Adrenal gland (tissue), 5 donors: ENCODE measurements at regions not wholly inside any gene's neighbourhood (a gene's known extent, or its start where the extent isn't known, plus 50 kb on each side); places are given as distances from the start of the nearest gene placed in this dataset.

Experiments used
- POLR2A ChIP-seq, 2 donors: fragments of 450-650 bp; IDR thresholded peaks; one replicate each; pipeline ENCODE4 v1.6.1; 2017; ENCODE audit warnings: antibody characterized with exemption in 2 of 2, mild to moderate bottlenecking in 2 of 2, moderate library complexity in 1 of 2
- TF ChIP-seq, protein P1 (sequence below), 6 experiments: fragments of 450-650 bp in 4 of 6; fragments of 200-600 bp in 2 of 6; sonication (generic) in 1 of 6; IDR thresholded peaks; 1 replicate in 5 of 6; 2 replicates in 1 of 6; pipeline versions ENCODE4 v1.5.1 to v1.8.0; 2016 to 2021; ENCODE audit warnings: antibody characterized with exemption in 6 of 6, mild to moderate bottlenecking in 2 of 6, moderate library complexity in 1 of 6
- donor health status: DM: no; HTN: no; CAD: no.

DNA sequence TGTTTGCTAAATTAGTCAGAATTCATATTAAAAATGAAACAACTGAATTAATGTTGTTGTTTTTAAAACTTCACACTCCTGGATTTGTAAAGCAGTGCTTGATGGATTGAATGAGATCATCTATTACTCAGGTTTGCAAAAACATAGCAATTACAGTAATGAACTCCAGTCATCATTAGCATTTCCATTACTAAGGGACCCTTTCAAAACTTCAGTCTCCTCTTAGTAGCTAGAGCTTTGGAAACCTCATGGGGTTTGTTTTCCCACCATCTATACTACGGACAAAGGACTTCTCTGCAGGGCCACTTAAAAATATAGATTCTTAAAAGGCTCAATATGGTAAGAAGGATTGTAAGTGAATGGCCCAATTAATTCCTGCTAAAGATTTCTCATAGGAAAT lies 174.5 kb upstream of the PRNP start:
- TF ChIP-seq, protein P1, sequence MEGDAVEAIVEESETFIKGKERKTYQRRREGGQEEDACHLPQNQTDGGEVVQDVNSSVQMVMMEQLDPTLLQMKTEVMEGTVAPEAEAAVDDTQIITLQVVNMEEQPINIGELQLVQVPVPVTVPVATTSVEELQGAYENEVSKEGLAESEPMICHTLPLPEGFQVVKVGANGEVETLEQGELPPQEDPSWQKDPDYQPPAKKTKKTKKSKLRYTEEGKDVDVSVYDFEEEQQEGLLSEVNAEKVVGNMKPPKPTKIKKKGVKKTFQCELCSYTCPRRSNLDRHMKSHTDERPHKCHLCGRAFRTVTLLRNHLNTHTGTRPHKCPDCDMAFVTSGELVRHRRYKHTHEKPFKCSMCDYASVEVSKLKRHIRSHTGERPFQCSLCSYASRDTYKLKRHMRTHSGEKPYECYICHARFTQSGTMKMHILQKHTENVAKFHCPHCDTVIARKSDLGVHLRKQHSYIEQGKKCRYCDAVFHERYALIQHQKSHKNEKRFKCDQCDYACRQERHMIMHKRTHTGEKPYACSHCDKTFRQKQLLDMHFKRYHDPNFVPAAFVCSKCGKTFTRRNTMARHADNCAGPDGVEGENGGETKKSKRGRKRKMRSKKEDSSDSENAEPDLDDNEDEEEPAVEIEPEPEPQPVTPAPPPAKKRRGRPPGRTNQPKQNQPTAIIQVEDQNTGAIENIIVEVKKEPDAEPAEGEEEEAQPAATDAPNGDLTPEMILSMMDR (IDR thresholded peaks at IDR 0.05) = no peak
- no peak for TF ChIP-seq POLR2A (IDR thresholded peaks at IDR 0.05)
